Stimulated activated memory B cell treated with anti-CD40 and anti-IgM and Interleukin-4, amounts not matched to agents 10 μg/mL and 1 μg/mL and 100 μg/mL, for 72 hours (primary cell): ENCODE measurements at regions not wholly inside any gene's neighbourhood (a gene's known extent, or its start where the extent isn't known, plus 50 kb on each side); places are given as distances from the start of the nearest gene placed in this dataset.

Experiments
- ATAC-seq: fragments of 150-1000 bp; cut with Tn5 transposase; 2 replicates; pipeline ENCODE4 v1.10.0; 2021
- H3K27ac Mint-ChIP-seq: one replicate; pipeline ENCODE4 v1.8.0; 2022; ENCODE audit warnings: mild to moderate bottlenecking, mixed read lengths
- H3K27me3 Mint-ChIP-seq: one replicate; pipeline ENCODE4 v1.8.0; 2022; ENCODE audit warnings: mixed read lengths
- H3K36me3 Mint-ChIP-seq: one replicate; pipeline ENCODE4 v1.8.0; 2022; ENCODE audit warnings: mixed read lengths
- H3K4me1 Mint-ChIP-seq: one replicate; pipeline ENCODE4 v1.8.0; 2022; ENCODE audit warnings: mixed read lengths
- H3K4me3 Mint-ChIP-seq: one replicate; pipeline ENCODE4 v1.8.0; 2022; ENCODE audit warnings: mild to moderate bottlenecking, moderate library complexity, mixed read lengths
- H3K9me3 Mint-ChIP-seq: one replicate; pipeline ENCODE4 v1.8.0; 2022; ENCODE audit warnings: mixed read lengths

GRCh38 chr4:58188316-58188715 is 1078.1 kb upstream of the IGFBP7 start:
- H3K4me1 Mint-ChIP-seq: no peaks in the 10 kb centered on the region
- no peaks in the 10 kb centered on the region for H3K36me3 Mint-ChIP-seq
- H3K4me3 Mint-ChIP-seq: no peak overlapping the region
- H3K9me3 Mint-ChIP-seq: peaks cover 8% of the 10 kb centered on the region
- no peak overlapping the region for H3K27ac Mint-ChIP-seq
- no peak for ATAC-seq
- H3K27me3 Mint-ChIP-seq: no peaks in the 10 kb centered on the region

- ATAC-seq: no peak
- Mint-ChIP-seq H3K27ac (no peak overlapping the region), H3K27me3 (no peaks in the 10 kb centered on the region), H3K9me3 (peaks cover 9% of the 10 kb centered on the region), H3K36me3 (no peaks in the 10 kb centered on the region), H3K4me3 (no peak overlapping the region), H3K4me1 (no peaks in the 10 kb centered on the region)
These were observed 1064.8 kb upstream of the IGFBP7 start for GRCh38 chr4:58175024-58175423.

- Mint-ChIP-seq H3K36me3 (no peaks in the 10 kb centered on the region), H3K9me3 (peaks cover 12% of the 10 kb centered on the region), H3K4me3 (no peak overlapping the region), H3K27ac (no peak overlapping the region), H3K27me3 (no peaks in the 10 kb centered on the region), H3K4me1 (no peaks in the 10 kb centered on the region)
- ATAC-seq: no peak
These were observed 1056.3 kb upstream of the IGFBP7 start for GRCh38 chr4:58166490-58166889.

- Mint-ChIP-seq H3K9me3 (no peaks in the 10 kb centered on the region), H3K36me3 (no peaks in the 10 kb centered on the region), H3K4me3 (no peak overlapping the region), H3K27ac (no peak overlapping the region), H3K4me1 (no peaks in the 10 kb centered on the region), H3K27me3 (no peaks in the 10 kb centered on the region)
- ATAC-seq: no peak
These were observed 1053.0 kb upstream of the IGFBP7 start for GRCh38 chr4:58163156-58163555.

- Mint-ChIP-seq H3K4me3 (no peak overlapping the region), H3K27me3 (no peaks in the 10 kb centered on the region), H3K4me1 (no peaks in the 10 kb centered on the region), H3K27ac (no peak overlapping the region), H3K36me3 (no peaks in the 10 kb centered on the region), H3K9me3 (peaks cover 11% of the 10 kb centered on the region)
- no peak for ATAC-seq
These were observed 1039.4 kb upstream of the IGFBP7 start for GRCh38 chr4:58149404-58150085.

GRCh38 chr4:58144721-58145120 is 1034.5 kb upstream of the IGFBP7 start:
- H3K4me3 Mint-ChIP-seq: no peak overlapping the region
- H3K4me1 Mint-ChIP-seq: no peaks in the 10 kb centered on the region
- ATAC-seq: no peak
- H3K36me3 Mint-ChIP-seq: no peaks in the 10 kb centered on the region
- no peak overlapping the region for H3K27ac Mint-ChIP-seq
- no peaks in the 10 kb centered on the region for H3K27me3 Mint-ChIP-seq
- peaks cover 3% of the 10 kb centered on the region for H3K9me3 Mint-ChIP-seq

- H3K9me3 Mint-ChIP-seq: peaks cover 3% of the 10 kb centered on the region
These were observed 1028.8 kb upstream of the IGFBP7 start for GRCh38 chr4:58138786-58139668.

GRCh38 chr4:58136604-58137003 is 1026.4 kb upstream of the IGFBP7 start:
- H3K27me3 Mint-ChIP-seq: no peaks in the 10 kb centered on the region
- H3K36me3 Mint-ChIP-seq: no peaks in the 10 kb centered on the region
- H3K4me1 Mint-ChIP-seq: no peaks in the 10 kb centered on the region
- no peaks in the 10 kb centered on the region for H3K9me3 Mint-ChIP-seq
- no peak overlapping the region for H3K4me3 Mint-ChIP-seq
- no peak for ATAC-seq
- H3K27ac Mint-ChIP-seq: no peak overlapping the region

More at GRCh38 chr4:58138786-58139668, 1028.8 kb upstream of the IGFBP7 start:
- H3K36me3 Mint-ChIP-seq: no peaks in the 10 kb centered on the region
- no peak overlapping the region for H3K4me3 Mint-ChIP-seq
- no peaks in the 10 kb centered on the region for H3K27me3 Mint-ChIP-seq
- ATAC-seq: no peak
- H3K27ac Mint-ChIP-seq: no peak overlapping the region
- no peaks in the 10 kb centered on the region for H3K4me1 Mint-ChIP-seq

- H3K4me1 Mint-ChIP-seq: no peaks in the 10 kb centered on the region
- H3K27me3 Mint-ChIP-seq: no peaks in the 10 kb centered on the region
- H3K36me3 Mint-ChIP-seq: no peaks in the 10 kb centered on the region
- peaks cover 2% of the 10 kb centered on the region for H3K9me3 Mint-ChIP-seq
- H3K27ac Mint-ChIP-seq: no peak overlapping the region
- ATAC-seq: no peak
- H3K4me3 Mint-ChIP-seq: no peak overlapping the region
These were observed 1017.5 kb upstream of the IGFBP7 start for GRCh38 chr4:58127680-58128079.

- H3K9me3 Mint-ChIP-seq: peaks cover 5% of the 10 kb centered on the region
- H3K4me1 Mint-ChIP-seq: no peaks in the 10 kb centered on the region
- ATAC-seq: no peak
- no peaks in the 10 kb centered on the region for H3K36me3 Mint-ChIP-seq
- no peak overlapping the region for H3K27ac Mint-ChIP-seq
- H3K27me3 Mint-ChIP-seq: no peaks in the 10 kb centered on the region
- H3K4me3 Mint-ChIP-seq: no peak overlapping the region
These were observed 1009.1 kb upstream of the IGFBP7 start for GRCh38 chr4:58119298-58119697.

GRCh38 chr4:58113126-58113525 is 1002.9 kb upstream of the IGFBP7 start:
- Mint-ChIP-seq H3K4me1 (no peaks in the 10 kb centered on the region), H3K27me3 (no peaks in the 10 kb centered on the region), H3K4me3 (no peak overlapping the region), H3K36me3 (no peaks in the 10 kb centered on the region), H3K9me3 (peaks cover 12% of the 10 kb centered on the region), H3K27ac (no peak overlapping the region)
- ATAC-seq: no peak

- H3K9me3 Mint-ChIP-seq: peaks cover 12% of the 10 kb centered on the region
- ATAC-seq: no peak
These were observed 1001.6 kb upstream of the IGFBP7 start for GRCh38 chr4:58111818-58112217.

GRCh38 chr4:58093352-58093751 is 983.2 kb upstream of the IGFBP7 start:
- ATAC-seq: no peak
- Mint-ChIP-seq H3K27me3 (no peaks in the 10 kb centered on the region), H3K27ac (no peak overlapping the region), H3K36me3 (no peaks in the 10 kb centered on the region), H3K4me1 (no peaks in the 10 kb centered on the region), H3K9me3 (no peaks in the 10 kb centered on the region), H3K4me3 (no peak overlapping the region)

More at GRCh38 chr4:58111818-58112217, 1001.6 kb upstream of the IGFBP7 start:
- no peaks in the 10 kb centered on the region for H3K27me3 Mint-ChIP-seq
- H3K4me1 Mint-ChIP-seq: no peaks in the 10 kb centered on the region
- no peak overlapping the region for H3K27ac Mint-ChIP-seq
- H3K36me3 Mint-ChIP-seq: no peaks in the 10 kb centered on the region
- H3K4me3 Mint-ChIP-seq: no peak overlapping the region

- no peak for ATAC-seq
- no peaks in the 10 kb centered on the region for H3K4me1 Mint-ChIP-seq
- peaks cover 2% of the 10 kb centered on the region for H3K9me3 Mint-ChIP-seq
- H3K4me3 Mint-ChIP-seq: no peak overlapping the region
- H3K27ac Mint-ChIP-seq: no peak overlapping the region
- H3K36me3 Mint-ChIP-seq: no peaks in the 10 kb centered on the region
- H3K27me3 Mint-ChIP-seq: no peaks in the 10 kb centered on the region
These were observed 980.4 kb upstream of the IGFBP7 start for GRCh38 chr4:58090539-58090938.

- Mint-ChIP-seq H3K36me3 (no peaks in the 10 kb centered on the region), H3K4me3 (no peak overlapping the region), H3K27me3 (no peaks in the 10 kb centered on the region), H3K9me3 (peaks cover 15% of the 10 kb centered on the region), H3K27ac (no peak overlapping the region), H3K4me1 (no peaks in the 10 kb centered on the region)
- ATAC-seq: no peak
These were observed 971.2 kb upstream of the IGFBP7 start for GRCh38 chr4:58081356-58081755.

GRCh38 chr4:58075724-58076123 is 965.5 kb upstream of the IGFBP7 start:
- H3K9me3 Mint-ChIP-seq: peaks cover 11% of the 10 kb centered on the region
- no peaks in the 10 kb centered on the region for H3K27me3 Mint-ChIP-seq
- H3K4me1 Mint-ChIP-seq: no peaks in the 10 kb centered on the region
- H3K36me3 Mint-ChIP-seq: no peaks in the 10 kb centered on the region
- ATAC-seq: no peak
- H3K4me3 Mint-ChIP-seq: no peak overlapping the region
- H3K27ac Mint-ChIP-seq: no peak overlapping the region
